Mesenchymal stem cell (in vitro differentiated cells and primary cell): ENCODE measurements at regions not wholly inside any gene's neighbourhood (a gene's known extent, or its start where the extent isn't known, plus 50 kb on each side); places are given as distances from the start of the nearest gene placed in this dataset.

Source experiments
- DNase-seq: peaks from one replicate; pipeline ENCODE4 v3.0.0-alpha.2; 2013
- H2AFZ ChIP-seq: one replicate; pipeline ENCODE4 v1.6.1; 2013; ENCODE audit warnings: low read depth, mild to moderate bottlenecking, control low read depth, inconsistent platforms, low read length, moderate library complexity
- H2AK5ac ChIP-seq: 2 replicates; pipeline ENCODE4 v1.6.1; 2013; ENCODE audit warnings: low read length, moderate library complexity, mild to moderate bottlenecking, inconsistent platforms; ENCODE audit not compliant: severe bottlenecking
- H2BK120ac ChIP-seq: one replicate; pipeline ENCODE4 v1.6.1; 2013; ENCODE audit warnings: low read depth, mild to moderate bottlenecking, inconsistent platforms, low read length, moderate library complexity
- H2BK12ac ChIP-seq, 2 experiments: one replicate each; pipeline ENCODE4 v1.6.1; 2013; ENCODE audit warnings: inconsistent platforms in 2 of 2, low read length in 2 of 2, mild to moderate bottlenecking in 2 of 2, moderate library complexity in 2 of 2, control low read depth in 1 of 2
- H2BK15ac ChIP-seq: one replicate; pipeline ENCODE4 v1.6.1; 2013; ENCODE audit warnings: mild to moderate bottlenecking, low read depth, inconsistent platforms; ENCODE audit not compliant: poor library complexity, severe bottlenecking
- H2BK5ac ChIP-seq: 2 replicates; pipeline ENCODE4 v1.6.1; 2013; ENCODE audit warnings: low read depth, mild to moderate bottlenecking, low read length, control low read depth, inconsistent platforms; ENCODE audit not compliant: poor library complexity, severe bottlenecking
- H3K14ac ChIP-seq, 2 experiments: one replicate each; pipeline ENCODE4 v1.6.1; 2013; ENCODE audit warnings: inconsistent platforms in 2 of 2, low read length in 2 of 2, control low read depth in 1 of 2, mild to moderate bottlenecking in 1 of 2, moderate library complexity in 1 of 2
- H3K18ac ChIP-seq, 2 experiments: one replicate each; pipeline ENCODE4 v1.6.1; 2013; ENCODE audit warnings: inconsistent platforms in 2 of 2, low read length in 2 of 2, control low read depth in 1 of 2, low read depth in 1 of 2, mild to moderate bottlenecking in 1 of 2
- H3K23ac ChIP-seq, 2 experiments: one replicate each; pipeline ENCODE4 v1.6.1; 2013; ENCODE audit warnings: inconsistent platforms in 2 of 2, low read length in 2 of 2, mild to moderate bottlenecking in 2 of 2, moderate library complexity in 2 of 2, control low read depth in 1 of 2
- H3K27ac ChIP-seq: 2 replicates; pipeline ENCODE4 v1.5.1; 2013; ENCODE audit warnings: mild to moderate bottlenecking, moderate library complexity, low read length, control low read depth, inconsistent platforms; ENCODE audit not compliant: poor library complexity, severe bottlenecking
- H3K27me3 ChIP-seq, 2 experiments: 2 replicates each; pipeline versions ENCODE4 v1.6.1 to v1.7.0; 2013; ENCODE audit warnings: low read length in 2 of 2, mild to moderate bottlenecking in 2 of 2, moderate library complexity in 2 of 2, control low read depth in 1 of 2, inconsistent platforms in 1 of 2; ENCODE audit not compliant: control insufficient read depth in 1 of 2, insufficient read depth in 1 of 2
- H3K36me3 ChIP-seq, 2 experiments: 2 replicates each; pipeline versions ENCODE4 v1.6.1 to v1.7.0; 2013; ENCODE audit warnings: low read length in 2 of 2, control low read depth in 1 of 2, inconsistent platforms in 1 of 2, low read depth in 1 of 2, mild to moderate bottlenecking in 1 of 2; ENCODE audit not compliant: insufficient read depth in 2 of 2, control insufficient read depth in 1 of 2
- H3K4ac ChIP-seq, 2 experiments: one replicate each; pipeline ENCODE4 v1.6.1; 2013; ENCODE audit warnings: inconsistent platforms in 2 of 2, low read length in 2 of 2, mild to moderate bottlenecking in 2 of 2, moderate library complexity in 2 of 2, control low read depth in 1 of 2, low read depth in 1 of 2
- H3K4me1 ChIP-seq: 2 replicates; pipeline ENCODE4 v1.6.1; 2013; ENCODE audit warnings: low read depth, low read length, control low read depth; ENCODE audit not compliant: control insufficient read depth, insufficient read depth
- H3K4me2 ChIP-seq: 2 replicates; pipeline ENCODE4 v1.6.1; 2013; ENCODE audit warnings: low read length, mild to moderate bottlenecking, inconsistent platforms; ENCODE audit not compliant: poor library complexity, severe bottlenecking
- H3K4me3 ChIP-seq, 2 experiments: 2 replicates each; pipeline versions ENCODE4 v1.5.1 to v1.7.0; 2013; ENCODE audit warnings: low read length in 2 of 2, mild to moderate bottlenecking in 2 of 2, control low read depth in 1 of 2, low read depth in 1 of 2; ENCODE audit not compliant: insufficient read depth in 1 of 2
- H3K79me1 ChIP-seq: replicated peaks from 2 replicates; pipeline ENCODE4 v1.6.1; 2013; ENCODE audit warnings: mild to moderate bottlenecking, control low read depth, low read length, inconsistent platforms; ENCODE audit not compliant: poor library complexity, severe bottlenecking
- H3K9ac ChIP-seq: 2 replicates; pipeline ENCODE4 v1.7.0; 2013; ENCODE audit warnings: mild to moderate bottlenecking, low read length, moderate library complexity
- H3K9me3 ChIP-seq: 2 replicates; pipeline ENCODE4 v1.7.0; 2013; ENCODE audit warnings: mild to moderate bottlenecking, low read length; ENCODE audit not compliant: control insufficient read depth
- H4K8ac ChIP-seq: one replicate; pipeline ENCODE4 v1.6.1; 2013; ENCODE audit warnings: inconsistent platforms, mild to moderate bottlenecking, low read length, moderate library complexity
- H4K91ac ChIP-seq: one replicate; pipeline ENCODE4 v1.6.1; 2013; ENCODE audit warnings: mild to moderate bottlenecking, low read length, inconsistent platforms
- WGBS: methylation state at CpG from one replicate; pipeline ENCODE4 v1.1.7; 2013; ENCODE audit warnings: mixed read lengths; 5-methylcytosine and 5-hydroxymethylcytosine counted together

- Histone ChIP-seq H3K9me3 (no peaks in the 10 kb centered on the region), H4K91ac (no peak overlapping the region), H3K9ac (no peak overlapping the region), H2BK15ac (no peak overlapping the region), H3K23ac (no peak overlapping the region), H2BK12ac (no peak overlapping the region), H3K14ac (no peak overlapping the region), H2AK5ac (no peak overlapping the region), H3K27me3 (peaks cover 3 to 32% of the 10 kb centered on the region in 2 experiments), H4K8ac (no peak overlapping the region), H3K4me1 (no peaks in the 10 kb centered on the region), H3K4me2 (no peak overlapping the region), H3K4me3 (no peak overlapping the region), H3K36me3 (no peaks in the 10 kb centered on the region), H2BK120ac (no peak overlapping the region), H3K4ac (no peak overlapping the region), H3K27ac (no peak overlapping the region), H2BK5ac (no peak overlapping the region), H3K18ac (no peak overlapping the region), H3K79me1 (no peaks in the 10 kb centered on the region), H2AFZ (no peak overlapping the region)
- DNase-seq = no peak
- WGBS = 68% methylated on average over 4 of the region's 4 CpGs
These were observed 577.6 kb downstream of the MATN1 start for GRCh38 chr1:30145723-30146303.

GRCh38 chr1:30144831-30145230, 578.6 kb downstream of the MATN1 start:
- Histone ChIP-seq H2AFZ (no peak overlapping the region), H3K4me3 (no peak overlapping the region), H3K27me3 (peaks cover 3 to 32% of the 10 kb centered on the region in 2 experiments), H3K4me1 (no peaks in the 10 kb centered on the region), H2AK5ac (no peak overlapping the region), H3K4ac (no peak overlapping the region), H4K91ac (no peak overlapping the region), H2BK120ac (no peak overlapping the region), H2BK12ac (no peak overlapping the region), H3K14ac (no peak overlapping the region), H3K79me1 (no peaks in the 10 kb centered on the region), H3K4me2 (no peak overlapping the region), H4K8ac (no peak overlapping the region), H2BK15ac (no peak overlapping the region), H3K27ac (no peak overlapping the region), H3K36me3 (no peaks in the 10 kb centered on the region), H3K9ac (no peak overlapping the region), H3K18ac (no peak overlapping the region), H2BK5ac (no peak overlapping the region), H3K9me3 (no peaks in the 10 kb centered on the region), H3K23ac (no peak overlapping the region)
- 80% methylated on average over 1 of the region's 1 CpG for WGBS
- no peak for DNase-seq

GRCh38 chr1:30143517-30143916, 579.9 kb downstream of the MATN1 start:
- Histone ChIP-seq H2BK12ac (no peak overlapping the region), H3K9me3 (no peaks in the 10 kb centered on the region), H3K4ac (no peak overlapping the region), H2BK5ac (no peak overlapping the region), H3K27ac (no peak overlapping the region), H3K9ac (no peak overlapping the region), H4K91ac (no peak overlapping the region), H3K4me1 (no peaks in the 10 kb centered on the region), H3K14ac (no peak overlapping the region), H3K4me2 (no peak overlapping the region), H3K4me3 (no peak overlapping the region), H4K8ac (no peak overlapping the region), H3K27me3 (peaks cover 3 to 37% of the 10 kb centered on the region in 2 experiments), H3K79me1 (no peaks in the 10 kb centered on the region), H3K36me3 (no peaks in the 10 kb centered on the region), H2BK15ac (no peak overlapping the region), H2AK5ac (no peak overlapping the region), H2BK120ac (no peak overlapping the region), H3K18ac (no peak overlapping the region), H2AFZ (no peak overlapping the region), H3K23ac (no peak overlapping the region)
- WGBS = 67% methylated on average over 1 of the region's 1 CpG
- no peak for DNase-seq

GRCh38 chr1:30140566-30140965, 582.8 kb downstream of the MATN1 start:
- H3K27me3 ChIP-seq = peaks cover 0 to 34% of the 10 kb centered on the region in 2 experiments
- H2AFZ ChIP-seq = no peak overlapping the region
- no peak overlapping the region for H2AK5ac ChIP-seq
- H2BK15ac ChIP-seq = no peak overlapping the region
- H3K27ac ChIP-seq = no peak overlapping the region
- H4K91ac ChIP-seq = no peak overlapping the region
- H3K36me3 ChIP-seq = no peaks in the 10 kb centered on the region
- no peak overlapping the region for H3K14ac ChIP-seq
- no peak overlapping the region for H3K4me2 ChIP-seq
- no peak overlapping the region for H2BK12ac ChIP-seq
- no peak overlapping the region for H2BK5ac ChIP-seq
- H3K23ac ChIP-seq = no peak overlapping the region
- H3K4ac ChIP-seq = no peak overlapping the region
- no peak overlapping the region for H2BK120ac ChIP-seq
- H3K9me3 ChIP-seq = peaks cover 3% of the 10 kb centered on the region
- H3K4me1 ChIP-seq = no peaks in the 10 kb centered on the region
- no peak overlapping the region for H4K8ac ChIP-seq
- WGBS = 82% methylated on average over 7 of the region's 7 CpGs
- no peak overlapping the region for H3K4me3 ChIP-seq
- H3K9ac ChIP-seq = no peak overlapping the region
- no peak overlapping the region for H3K18ac ChIP-seq
- no peak for DNase-seq
- H3K79me1 ChIP-seq = no peaks in the 10 kb centered on the region
